ENCODE measurements at regions not wholly inside any gene's neighbourhood (a gene's known extent, or its start where the extent isn't known, plus 50 kb on each side); places are given as distances from the start of the nearest gene placed in this dataset.

DNA sequence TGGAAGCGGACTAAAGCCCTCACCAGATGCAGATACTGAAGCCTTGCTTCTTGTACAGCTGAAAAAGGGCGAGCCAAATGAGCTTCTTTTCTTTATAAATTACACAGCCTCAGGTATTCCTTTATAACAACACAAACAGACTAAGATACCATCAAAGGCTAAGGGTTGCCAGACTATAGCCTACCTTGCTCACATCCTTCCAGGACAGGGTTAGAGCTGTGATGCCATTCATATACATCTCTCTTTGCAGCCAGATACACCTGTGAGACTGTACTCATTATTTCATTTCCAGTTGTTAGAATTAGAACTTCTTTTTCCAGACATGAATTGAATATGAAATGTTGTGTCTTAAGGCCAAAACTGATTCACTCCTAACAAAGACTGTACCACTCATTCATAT lies 262.8 kb upstream of the NR2F2 start:
- Histone ChIP-seq H3K4me3 (ENCODE audit: low read length, poor library complexity, severe bottlenecking) (no peak overlapping the region), H3K9ac (ENCODE audit: low read depth, low read length, poor library complexity, severe bottlenecking) (no peak overlapping the region), H3K9me3 (ENCODE audit: insufficient read depth, low read depth, low read length) (no peaks in the 10 kb centered on the region), H3K27me3 (ENCODE audit: insufficient read depth, low read length, poor library complexity, severe bottlenecking) (no peaks in the 10 kb centered on the region), H3K4me2 (ENCODE audit: low read depth, low read length, poor library complexity, severe bottlenecking) (no peak overlapping the region), H3K4me1 (ENCODE audit: insufficient read depth, low read length, poor library complexity, severe bottlenecking) (no peaks in the 10 kb centered on the region), H3K36me3 (ENCODE audit: insufficient read depth, low read length) (no peaks in the 10 kb centered on the region), H4K20me1 (ENCODE audit: insufficient read depth, low read length, poor library complexity, severe bottlenecking) (no peaks in the 10 kb centered on the region), H3K9me2 (replicated peaks; ENCODE audit: low read depth, low read length) (no peaks in the 10 kb centered on the region), H2AFZ (ENCODE audit: low read length) (no peak overlapping the region), H3F3A (ENCODE audit: low read depth) (no peaks in the 10 kb centered on the region), H3K79me2 (ENCODE audit: insufficient read depth, low read length) (no peaks in the 10 kb centered on the region)
- TF ChIP-seq, protein P1, sequence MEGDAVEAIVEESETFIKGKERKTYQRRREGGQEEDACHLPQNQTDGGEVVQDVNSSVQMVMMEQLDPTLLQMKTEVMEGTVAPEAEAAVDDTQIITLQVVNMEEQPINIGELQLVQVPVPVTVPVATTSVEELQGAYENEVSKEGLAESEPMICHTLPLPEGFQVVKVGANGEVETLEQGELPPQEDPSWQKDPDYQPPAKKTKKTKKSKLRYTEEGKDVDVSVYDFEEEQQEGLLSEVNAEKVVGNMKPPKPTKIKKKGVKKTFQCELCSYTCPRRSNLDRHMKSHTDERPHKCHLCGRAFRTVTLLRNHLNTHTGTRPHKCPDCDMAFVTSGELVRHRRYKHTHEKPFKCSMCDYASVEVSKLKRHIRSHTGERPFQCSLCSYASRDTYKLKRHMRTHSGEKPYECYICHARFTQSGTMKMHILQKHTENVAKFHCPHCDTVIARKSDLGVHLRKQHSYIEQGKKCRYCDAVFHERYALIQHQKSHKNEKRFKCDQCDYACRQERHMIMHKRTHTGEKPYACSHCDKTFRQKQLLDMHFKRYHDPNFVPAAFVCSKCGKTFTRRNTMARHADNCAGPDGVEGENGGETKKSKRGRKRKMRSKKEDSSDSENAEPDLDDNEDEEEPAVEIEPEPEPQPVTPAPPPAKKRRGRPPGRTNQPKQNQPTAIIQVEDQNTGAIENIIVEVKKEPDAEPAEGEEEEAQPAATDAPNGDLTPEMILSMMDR (conservative IDR thresholded peaks at IDR 0.05; ENCODE audit: low read length) = no peak
- TF ChIP-seq EZH2phosphoT487 (IDR thresholded peaks at IDR 0.05; ENCODE audit: borderline replicate concordance) = no peak

DNA sequence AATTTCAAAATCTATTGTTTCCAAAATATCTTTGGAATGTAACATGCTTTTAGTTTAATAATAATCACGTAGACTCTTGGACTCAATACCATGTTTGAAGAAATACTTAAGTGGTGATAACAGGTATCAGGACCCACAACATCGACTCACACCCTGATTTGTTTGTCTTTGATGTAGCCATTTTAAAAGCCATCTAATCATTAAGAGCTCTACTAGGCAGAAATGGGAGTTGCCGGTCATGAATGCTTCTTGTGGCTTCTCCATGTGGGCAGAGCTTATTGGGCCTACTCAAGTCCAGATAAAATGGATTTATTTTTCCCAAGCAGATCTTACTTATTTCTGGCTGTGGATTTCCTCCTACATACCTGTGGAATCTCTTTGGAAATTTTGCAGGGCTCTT lies 261.6 kb upstream of the NR2F2 start:
- Histone ChIP-seq H3K79me2 (ENCODE audit: insufficient read depth, low read length) (no peaks in the 10 kb centered on the region), H4K20me1 (ENCODE audit: insufficient read depth, low read length, poor library complexity, severe bottlenecking) (no peaks in the 10 kb centered on the region), H3K4me1 (ENCODE audit: insufficient read depth, low read length, poor library complexity, severe bottlenecking) (no peaks in the 10 kb centered on the region), H3K36me3 (ENCODE audit: insufficient read depth, low read length) (no peaks in the 10 kb centered on the region), H3K9me3 (ENCODE audit: insufficient read depth, low read depth, low read length) (no peaks in the 10 kb centered on the region), H3K4me2 (ENCODE audit: low read depth, low read length, poor library complexity, severe bottlenecking) (no peak overlapping the region), H2AFZ (ENCODE audit: low read length) (no peak overlapping the region), H3K9ac (ENCODE audit: low read depth, low read length, poor library complexity, severe bottlenecking) (no peak overlapping the region), H3K27me3 (ENCODE audit: insufficient read depth, low read length, poor library complexity, severe bottlenecking) (no peaks in the 10 kb centered on the region), H3K9me2 (replicated peaks; ENCODE audit: low read depth, low read length) (no peaks in the 10 kb centered on the region), H3K4me3 (ENCODE audit: low read length, poor library complexity, severe bottlenecking) (no peak overlapping the region), H3F3A (ENCODE audit: low read depth) (no peaks in the 10 kb centered on the region)
- no peak for TF ChIP-seq EZH2phosphoT487 (IDR thresholded peaks at IDR 0.05; ENCODE audit: borderline replicate concordance)
- TF ChIP-seq, protein P1 (conservative IDR thresholded peaks at IDR 0.05; ENCODE audit: low read length) = no peak

GRCh38 chr15:96070636-96071035 lies 259.9 kb upstream of the NR2F2 start:
- no peaks in the 10 kb centered on the region for H3K27me3 ChIP-seq (ENCODE audit: insufficient read depth, low read length, poor library complexity, severe bottlenecking)
- no peak overlapping the region for H3K9ac ChIP-seq (ENCODE audit: low read depth, low read length, poor library complexity, severe bottlenecking)
- no peaks in the 10 kb centered on the region for H3K9me3 ChIP-seq (ENCODE audit: insufficient read depth, low read depth, low read length)
- no peak overlapping the region for H2AFZ ChIP-seq (ENCODE audit: low read length)
- no peak overlapping the region for H3K4me3 ChIP-seq (ENCODE audit: low read length, poor library complexity, severe bottlenecking)
- H3F3A ChIP-seq (ENCODE audit: low read depth) = no peaks in the 10 kb centered on the region
- no peaks in the 10 kb centered on the region for H3K4me1 ChIP-seq (ENCODE audit: insufficient read depth, low read length, poor library complexity, severe bottlenecking)
- no peak overlapping the region for H3K4me2 ChIP-seq (ENCODE audit: low read depth, low read length, poor library complexity, severe bottlenecking)
- TF ChIP-seq EZH2phosphoT487 (IDR thresholded peaks at IDR 0.05; ENCODE audit: borderline replicate concordance) = no peak
- TF ChIP-seq, protein P1 (conservative IDR thresholded peaks at IDR 0.05; ENCODE audit: low read length) = no peak
- no peaks in the 10 kb centered on the region for H3K79me2 ChIP-seq (ENCODE audit: insufficient read depth, low read length)
- no peaks in the 10 kb centered on the region for H3K36me3 ChIP-seq (ENCODE audit: insufficient read depth, low read length)
- H4K20me1 ChIP-seq (ENCODE audit: insufficient read depth, low read length, poor library complexity, severe bottlenecking) = no peaks in the 10 kb centered on the region
- no peaks in the 10 kb centered on the region for H3K9me2 ChIP-seq (replicated peaks; ENCODE audit: low read depth, low read length)
